Large intestine (tissue), 3 donors: ENCODE measurements at regions not wholly inside any gene's neighbourhood (a gene's known extent, or its start where the extent isn't known, plus 50 kb on each side); places are given as distances from the start of the nearest gene placed in this dataset.

Source experiments
- DNase-seq, 2 donors: peaks; one replicate each; pipeline versions ENCODE4 v3.0.0 to v3.0.0-alpha.2; 2013
- H3K27ac ChIP-seq: one replicate; pipeline ENCODE4 v1.5.1; 2013; ENCODE audit warnings: low read length
- H3K27me3 ChIP-seq: 2 replicates; pipeline ENCODE4 v1.6.1; 2013; ENCODE audit warnings: low read length; ENCODE audit not compliant: control insufficient read depth, insufficient read depth
- H3K36me3 ChIP-seq: 2 replicates; pipeline ENCODE4 v1.6.1; 2013; ENCODE audit warnings: low read length; ENCODE audit not compliant: control insufficient read depth, insufficient read depth
- H3K4me1 ChIP-seq: one replicate; pipeline ENCODE4 v1.6.1; 2013; ENCODE audit warnings: low read length; ENCODE audit not compliant: control insufficient read depth, insufficient read depth
- H3K4me3 ChIP-seq: one replicate; pipeline ENCODE4 v1.5.1; 2013; ENCODE audit warnings: low read length
- H3K9me3 ChIP-seq: one replicate; pipeline ENCODE4 v1.6.1; 2013; ENCODE audit warnings: mild to moderate bottlenecking, low read depth, low read length, moderate library complexity; ENCODE audit not compliant: control insufficient read depth
- WGBS: methylation state at CpG from one replicate; pipeline ENCODE4 v1.1.5; 2013; ENCODE audit warnings: low lambda C conversion rate; ENCODE audit not compliant: insufficient coverage; 5-methylcytosine and 5-hydroxymethylcytosine counted together

DNA sequence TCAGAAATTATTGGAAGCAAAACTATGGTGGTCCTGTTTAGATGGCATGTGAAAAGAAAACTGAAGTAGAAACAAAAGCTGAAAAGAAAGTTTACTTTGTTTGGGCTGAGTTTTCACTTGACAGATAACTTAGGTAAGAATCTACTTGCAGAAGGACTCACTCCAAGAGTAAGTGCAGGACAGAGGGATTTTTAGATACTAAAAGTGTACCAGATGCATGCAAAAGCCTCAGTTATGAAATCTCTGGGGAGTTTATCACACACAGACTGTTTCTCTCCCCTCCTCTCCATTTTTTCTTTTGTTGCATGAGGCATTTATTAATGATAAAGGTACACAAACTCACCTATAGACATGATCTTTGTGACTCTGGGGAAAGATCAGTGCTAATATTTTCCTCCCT is 127.5 kb upstream of the GIMD1 start:
- Histone ChIP-seq H3K4me3 (no peak overlapping the region), H3K27me3 (no peaks in the 10 kb centered on the region), H3K9me3 (no peaks in the 10 kb centered on the region), H3K4me1 (no peaks in the 10 kb centered on the region), H3K36me3 (no peaks in the 10 kb centered on the region), H3K27ac (no peak overlapping the region)
- DNase-seq: no peak

DNA sequence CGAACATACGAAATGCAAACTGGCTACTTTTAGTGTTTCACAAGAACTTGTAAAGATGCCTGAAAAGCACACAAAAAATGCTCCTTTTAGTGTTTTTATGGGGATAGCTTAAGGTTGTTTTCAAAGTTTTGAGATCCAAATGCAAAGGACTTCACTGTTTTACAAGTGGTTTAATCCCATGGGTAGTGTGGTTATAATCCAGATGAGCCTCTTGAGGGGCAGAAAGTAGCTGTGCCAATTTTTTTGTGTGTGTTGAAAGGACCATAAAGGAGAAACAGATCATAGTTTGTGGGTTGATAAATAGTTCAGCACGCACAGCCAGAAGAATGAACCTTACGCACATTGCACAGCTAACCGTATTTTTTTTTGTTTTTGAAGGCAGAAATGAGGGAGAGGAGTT is 126.9 kb upstream of the GIMD1 start:
- Histone ChIP-seq H3K4me3 (no peak overlapping the region), H3K4me1 (no peaks in the 10 kb centered on the region), H3K27me3 (no peaks in the 10 kb centered on the region), H3K27ac (no peak overlapping the region), H3K9me3 (no peaks in the 10 kb centered on the region), H3K36me3 (no peaks in the 10 kb centered on the region)
- 86% methylated on average over 1 of the region's 5 CpGs for WGBS
- no peak for DNase-seq

DNA sequence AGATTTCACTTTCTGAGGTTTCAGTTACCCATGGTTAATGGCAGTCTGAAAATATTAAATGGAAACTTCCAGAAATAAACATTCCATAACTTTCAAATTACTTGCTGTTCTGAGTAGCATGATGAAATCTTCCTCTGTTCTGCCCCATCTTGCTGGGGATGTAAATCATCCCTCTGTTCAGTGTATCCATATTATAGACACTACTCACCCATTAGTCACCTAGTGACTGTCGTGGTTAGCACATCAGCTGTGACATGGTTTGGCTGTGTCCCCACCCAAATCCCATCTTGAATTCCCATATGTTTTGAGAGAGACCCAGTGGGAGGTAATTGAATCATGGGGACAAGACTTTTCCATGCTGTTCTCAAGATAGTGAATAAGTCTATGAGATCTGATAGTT is 125.5 kb upstream of the GIMD1 start:
- H3K9me3 ChIP-seq: no peaks in the 10 kb centered on the region
- H3K27me3 ChIP-seq: no peaks in the 10 kb centered on the region
- H3K4me1 ChIP-seq: no peaks in the 10 kb centered on the region
- H3K4me3 ChIP-seq: no peak overlapping the region
- no CpG with 5 or more reads among the region's 1 CpG for WGBS
- no peak overlapping the region for H3K27ac ChIP-seq
- DNase-seq: no peak
- H3K36me3 ChIP-seq: no peaks in the 10 kb centered on the region

DNA sequence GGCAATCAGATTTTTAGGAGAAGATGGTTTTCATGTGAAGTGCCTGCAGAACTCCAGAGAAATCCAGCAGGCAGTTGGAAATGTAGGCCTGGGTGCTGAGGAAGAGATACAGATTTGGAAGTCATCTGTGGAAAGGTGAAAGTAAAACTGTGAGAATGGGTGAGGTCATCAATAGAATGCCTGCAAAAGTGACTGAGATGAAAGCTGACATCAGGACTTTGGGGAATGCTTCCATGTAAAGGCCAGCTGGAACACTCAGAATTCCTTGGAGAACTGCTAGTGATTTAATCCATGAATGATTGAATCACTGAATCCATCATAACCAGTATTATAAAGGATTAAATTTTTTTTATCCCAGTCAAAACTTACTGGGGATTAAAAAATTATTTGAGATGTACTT is 124.5 kb upstream of the GIMD1 start:
- Histone ChIP-seq H3K27ac (no peak overlapping the region), H3K4me3 (no peak overlapping the region), H3K9me3 (no peaks in the 10 kb centered on the region), H3K27me3 (no peaks in the 10 kb centered on the region), H3K36me3 (no peaks in the 10 kb centered on the region), H3K4me1 (no peaks in the 10 kb centered on the region)
- no peak for DNase-seq

DNA sequence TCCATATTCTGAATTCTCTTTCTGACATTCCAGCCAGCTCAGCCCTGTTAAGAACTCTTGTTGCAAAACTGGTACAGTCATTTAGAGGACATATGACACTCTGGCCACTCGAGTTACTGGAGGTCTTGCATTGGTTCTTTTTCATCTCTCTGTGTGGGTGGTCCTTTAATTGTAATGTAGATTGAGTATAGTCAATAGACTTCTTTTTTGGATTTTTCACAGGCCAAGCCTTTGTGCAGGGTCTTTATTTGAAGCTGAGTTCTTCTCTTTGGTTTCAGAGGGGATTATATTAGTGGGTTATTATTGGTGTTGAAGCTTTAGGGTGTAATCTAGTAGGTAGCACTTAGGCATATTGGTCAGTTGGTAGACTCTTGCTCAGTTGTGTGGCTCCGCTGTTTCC is 118.0 kb upstream of the GIMD1 start:
- WGBS: 40% methylated on average over 1 of the region's 2 CpGs
- peaks cover under 1% of the 10 kb centered on the region for H3K27me3 ChIP-seq
- H3K4me1 ChIP-seq: no peaks in the 10 kb centered on the region
- no peaks in the 10 kb centered on the region for H3K9me3 ChIP-seq
- H3K4me3 ChIP-seq: no peak overlapping the region
- no peak for DNase-seq
- no peaks in the 10 kb centered on the region for H3K36me3 ChIP-seq
- no peak overlapping the region for H3K27ac ChIP-seq

DNA sequence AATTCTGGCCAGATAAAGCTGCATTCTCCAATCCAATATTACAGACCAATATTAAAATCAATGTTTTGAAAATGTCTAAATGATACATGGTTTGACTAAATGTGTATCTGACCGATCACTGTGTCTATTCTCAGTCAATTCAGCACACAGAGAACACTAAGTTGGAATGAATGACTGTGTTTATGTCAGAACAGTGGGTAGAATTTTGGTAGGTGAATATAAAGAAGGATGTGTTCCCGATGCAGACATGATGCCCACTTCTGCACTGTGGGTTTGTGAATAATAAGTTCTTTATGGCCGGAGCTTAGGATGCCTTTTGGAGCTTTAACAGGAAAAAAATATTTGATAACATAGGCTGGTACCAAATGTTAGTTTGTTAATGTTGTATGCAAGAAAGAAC is 113.2 kb upstream of the GIMD1 start:
- 86% methylated on average over 1 of the region's 3 CpGs for WGBS
- Histone ChIP-seq H3K9me3 (no peaks in the 10 kb centered on the region), H3K27ac (no peak overlapping the region), H3K27me3 (peaks cover 2% of the 10 kb centered on the region), H3K36me3 (no peaks in the 10 kb centered on the region), H3K4me1 (no peaks in the 10 kb centered on the region), H3K4me3 (no peak overlapping the region)
- DNase-seq: no peak

DNA sequence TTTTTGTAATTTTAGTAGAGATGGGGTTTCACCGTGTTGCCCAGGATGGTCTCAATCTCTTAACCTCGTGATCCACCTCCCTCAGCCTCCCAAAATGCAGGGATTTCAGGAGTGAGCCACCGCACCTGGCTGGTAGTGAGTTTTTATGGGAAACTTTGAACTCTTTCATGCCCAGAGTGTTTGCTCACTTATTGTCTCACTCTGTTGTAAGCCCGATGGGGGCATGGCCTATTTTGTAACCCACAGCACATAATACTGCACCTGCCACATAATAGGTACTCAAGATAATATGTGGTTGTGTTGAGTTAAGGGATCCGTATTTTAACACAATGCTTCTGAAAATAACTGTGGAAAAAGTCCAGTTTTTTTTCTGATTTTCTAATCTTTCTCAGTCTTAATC is 109.6 kb upstream of the GIMD1 start:
- Histone ChIP-seq H3K4me3 (no peak overlapping the region), H3K9me3 (no peaks in the 10 kb centered on the region), H3K27ac (no peak overlapping the region), H3K4me1 (no peaks in the 10 kb centered on the region), H3K27me3 (peaks cover 2% of the 10 kb centered on the region), H3K36me3 (no peaks in the 10 kb centered on the region)
- DNase-seq: no peak
- WGBS: no CpG with 5 or more reads among the region's 5 CpGs

DNA sequence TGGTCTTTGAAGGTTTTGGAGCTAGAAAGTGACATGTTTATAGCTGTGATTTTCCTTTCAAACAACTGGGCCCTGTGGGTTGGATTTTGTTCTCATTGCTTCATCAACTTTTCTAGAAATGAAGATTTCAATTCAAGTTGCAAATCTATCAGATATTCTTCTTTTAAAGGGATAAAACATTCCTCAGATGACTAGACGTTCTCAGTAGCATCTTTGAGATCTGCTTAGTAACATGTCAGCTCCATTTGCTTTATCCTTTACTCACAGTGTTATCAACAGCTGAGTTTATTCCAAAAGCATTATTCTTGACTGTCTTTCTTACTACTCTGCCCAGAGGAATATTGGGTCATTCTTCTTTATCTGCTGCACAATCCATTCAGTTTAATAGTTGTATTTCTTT is 108.2 kb upstream of the GIMD1 start:
- no peaks in the 10 kb centered on the region for H3K4me1 ChIP-seq
- H3K36me3 ChIP-seq: no peaks in the 10 kb centered on the region
- no peaks in the 10 kb centered on the region for H3K9me3 ChIP-seq
- H3K27ac ChIP-seq: no peak overlapping the region
- WGBS: 40% methylated on average over 1 of the region's 1 CpG
- no peak for DNase-seq
- H3K4me3 ChIP-seq: no peak overlapping the region
- H3K27me3 ChIP-seq: peaks cover 2% of the 10 kb centered on the region

DNA sequence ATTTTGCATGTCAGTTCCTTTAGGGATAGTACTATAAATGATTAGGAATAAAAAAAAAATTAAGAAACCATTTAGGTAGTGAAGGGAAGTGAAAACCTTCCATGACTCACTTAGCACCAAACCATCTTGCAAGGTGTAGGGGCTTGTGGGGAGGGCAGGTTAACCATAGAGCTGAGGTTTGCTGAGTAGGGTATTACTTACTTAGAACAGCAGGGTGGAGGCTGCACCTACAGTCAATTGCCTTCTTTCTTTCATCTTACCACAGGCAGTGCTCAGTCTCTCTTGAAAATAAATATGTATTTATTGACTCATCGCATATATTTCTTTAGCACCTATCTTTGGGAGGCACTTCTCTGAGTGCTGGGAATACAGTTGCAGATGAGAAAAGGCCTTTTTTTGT is 104.9 kb upstream of the GIMD1 start:
- Histone ChIP-seq H3K27ac (no peak overlapping the region), H3K27me3 (no peaks in the 10 kb centered on the region), H3K4me1 (no peaks in the 10 kb centered on the region), H3K4me3 (no peak overlapping the region), H3K9me3 (no peaks in the 10 kb centered on the region), H3K36me3 (no peaks in the 10 kb centered on the region)
- WGBS: no CpG with 5 or more reads among the region's 1 CpG
- no peak for DNase-seq

DNA sequence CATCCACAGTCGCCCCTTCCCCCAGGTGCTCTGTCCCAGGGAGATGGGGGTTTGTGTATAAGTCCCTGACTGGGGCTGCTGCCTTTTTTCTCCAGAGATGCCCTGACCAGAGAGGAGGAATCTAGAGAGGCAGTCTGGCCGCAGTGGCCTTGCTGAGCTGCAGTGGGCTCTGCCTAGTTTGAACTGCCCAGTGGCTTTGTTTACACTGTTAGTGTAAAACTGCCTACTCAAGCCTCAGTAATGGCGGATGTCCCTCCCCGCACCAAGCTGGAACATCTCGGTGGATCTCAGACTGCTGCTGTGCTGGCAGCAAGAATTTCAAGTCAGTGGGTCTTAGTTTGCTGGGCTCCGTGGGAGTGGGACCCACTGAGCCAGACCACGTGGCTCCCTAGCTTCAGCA is 102.6 kb upstream of the GIMD1 start:
- no peak for DNase-seq
- Histone ChIP-seq H3K27ac (no peak overlapping the region), H3K4me3 (no peak overlapping the region), H3K4me1 (no peaks in the 10 kb centered on the region), H3K36me3 (no peaks in the 10 kb centered on the region), H3K27me3 (no peaks in the 10 kb centered on the region), H3K9me3 (no peaks in the 10 kb centered on the region)
- WGBS: no CpG with 5 or more reads among the region's 7 CpGs

DNA sequence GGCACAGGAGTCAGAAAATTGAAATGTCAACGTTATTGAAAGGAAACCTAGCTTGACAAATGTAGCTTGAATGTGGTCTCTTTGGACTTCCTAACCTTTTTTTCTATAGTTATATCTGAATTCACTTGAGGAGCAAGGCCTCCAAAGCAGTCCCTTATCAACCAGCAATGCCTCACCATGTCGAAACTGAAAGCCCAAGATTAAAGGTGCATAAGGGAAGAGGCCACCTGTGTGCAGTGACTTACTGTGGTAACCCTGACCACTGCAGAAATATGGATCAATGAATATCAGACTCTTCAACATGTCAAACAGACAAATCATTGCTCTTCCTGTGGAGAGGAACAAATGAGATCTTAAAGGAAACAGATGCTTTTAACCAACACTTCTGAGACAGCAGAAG is 95.0 kb upstream of the GIMD1 start:
- no peaks in the 10 kb centered on the region for H3K36me3 ChIP-seq
- no peaks in the 10 kb centered on the region for H3K27me3 ChIP-seq
- no peak for DNase-seq
- no peak overlapping the region for H3K4me3 ChIP-seq
- H3K4me1 ChIP-seq: no peaks in the 10 kb centered on the region
- H3K27ac ChIP-seq: no peak overlapping the region
- H3K9me3 ChIP-seq: no peaks in the 10 kb centered on the region
- WGBS: no CpG with 5 or more reads among the region's 2 CpGs
